Ovary (tissue), 3 donors: ENCODE measurements at regions not wholly inside any gene's neighbourhood (a gene's known extent, or its start where the extent isn't known, plus 50 kb on each side); places are given as distances from the start of the nearest gene placed in this dataset.

ENCODE experiments used
- EP300 ChIP-seq: sonication (generic); formaldehyde crosslinking; IDR thresholded peaks from one replicate; pipeline ENCODE4 v1.6.1; 2017; ENCODE audit warnings: antibody characterized with exemption
- TF ChIP-seq, protein P1 (sequence below), 3 donors: fragments of 450-650 bp in 2 of 3; fragments of 200-600 bp in 1 of 3; IDR thresholded peaks; one replicate each; pipeline versions ENCODE4 v1.5.1 to v1.8.0; 2016 to 2022; ENCODE audit warnings: antibody characterized with exemption in 3 of 3, mild to moderate bottlenecking in 1 of 3
- donor health status: DM: no; HTN: no; CAD: no.

DNA sequence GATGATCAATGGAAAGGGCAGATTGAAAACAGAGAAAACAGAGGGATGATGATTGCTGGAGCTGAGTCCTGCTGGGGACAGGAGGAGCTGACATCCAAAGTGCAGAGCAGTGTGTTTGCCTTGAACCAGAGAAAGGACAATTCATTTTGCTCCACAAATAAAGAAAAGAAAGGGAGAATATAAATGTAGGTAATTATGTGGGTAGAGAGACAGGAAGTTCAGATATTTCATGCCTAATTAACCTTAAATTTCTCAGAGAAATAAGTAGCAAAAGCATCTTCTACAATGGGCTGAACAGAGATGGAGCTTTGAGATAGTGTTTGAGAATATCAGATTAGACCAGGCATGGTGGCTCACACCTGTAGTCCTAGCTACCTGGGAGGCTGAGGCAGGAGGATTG, 93.2 kb downstream of the TNFSF18 start:
- TF ChIP-seq EP300 = no peak
- TF ChIP-seq, protein P1, sequence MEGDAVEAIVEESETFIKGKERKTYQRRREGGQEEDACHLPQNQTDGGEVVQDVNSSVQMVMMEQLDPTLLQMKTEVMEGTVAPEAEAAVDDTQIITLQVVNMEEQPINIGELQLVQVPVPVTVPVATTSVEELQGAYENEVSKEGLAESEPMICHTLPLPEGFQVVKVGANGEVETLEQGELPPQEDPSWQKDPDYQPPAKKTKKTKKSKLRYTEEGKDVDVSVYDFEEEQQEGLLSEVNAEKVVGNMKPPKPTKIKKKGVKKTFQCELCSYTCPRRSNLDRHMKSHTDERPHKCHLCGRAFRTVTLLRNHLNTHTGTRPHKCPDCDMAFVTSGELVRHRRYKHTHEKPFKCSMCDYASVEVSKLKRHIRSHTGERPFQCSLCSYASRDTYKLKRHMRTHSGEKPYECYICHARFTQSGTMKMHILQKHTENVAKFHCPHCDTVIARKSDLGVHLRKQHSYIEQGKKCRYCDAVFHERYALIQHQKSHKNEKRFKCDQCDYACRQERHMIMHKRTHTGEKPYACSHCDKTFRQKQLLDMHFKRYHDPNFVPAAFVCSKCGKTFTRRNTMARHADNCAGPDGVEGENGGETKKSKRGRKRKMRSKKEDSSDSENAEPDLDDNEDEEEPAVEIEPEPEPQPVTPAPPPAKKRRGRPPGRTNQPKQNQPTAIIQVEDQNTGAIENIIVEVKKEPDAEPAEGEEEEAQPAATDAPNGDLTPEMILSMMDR (IDR thresholded peaks at IDR 0.05) = no peak
